HUES48 (cell line): ENCODE measurements at regions not wholly inside any gene's neighbourhood (a gene's known extent, or its start where the extent isn't known, plus 50 kb on each side); places are given as distances from the start of the nearest gene placed in this dataset.
A peak's percentile ranks its signal among the peaks of the same experiment; 100 is the strongest.
"Not testable (repeated sequence)": the region's sequence is repeated elsewhere in the genome, so short reads cannot be mapped to it uniquely, and the experiment has no call there.

Experiments
- H3K27ac ChIP-seq: one replicate; pipeline ENCODE4 v1.7.0; 2013; ENCODE audit warnings: low read depth, low read length, inconsistent platforms
- H3K27me3 ChIP-seq: 2 replicates; pipeline ENCODE4 v1.6.1; 2013; ENCODE audit warnings: mild to moderate bottlenecking, low read length; ENCODE audit not compliant: control insufficient read depth, insufficient read depth
- H3K36me3 ChIP-seq: 2 replicates; pipeline ENCODE4 v1.6.1; 2013; ENCODE audit warnings: low read length; ENCODE audit not compliant: control insufficient read depth, insufficient read depth
- H3K4me1 ChIP-seq: 2 replicates; pipeline ENCODE4 v1.6.1; 2013; ENCODE audit warnings: mild to moderate bottlenecking, low read length; ENCODE audit not compliant: control insufficient read depth, insufficient read depth
- H3K4me3 ChIP-seq: 2 replicates; pipeline ENCODE4 v1.5.1; 2013; ENCODE audit warnings: mild to moderate bottlenecking, low read depth, low read length
- H3K9ac ChIP-seq: 2 replicates; pipeline ENCODE4 v1.6.1; 2013; ENCODE audit warnings: mild to moderate bottlenecking, low read depth, low read length, moderate library complexity
- H3K9me3 ChIP-seq: 2 replicates; pipeline ENCODE4 v1.6.1; 2013; ENCODE audit warnings: low read length; ENCODE audit not compliant: control insufficient read depth, insufficient read depth

- Histone ChIP-seq H3K9ac (no peak overlapping the region), H3K9me3 (no peaks in the 10 kb centered on the region), H3K27me3 (no peaks in the 10 kb centered on the region), H3K27ac (no peak overlapping the region), H3K4me1 (no peaks in the 10 kb centered on the region), H3K36me3 (no peaks in the 10 kb centered on the region), H3K4me3 (no peak overlapping the region)
These were observed 1289.2 kb downstream of the DSC3 start for GRCh38 chr18:29753379-29753778.

- Histone ChIP-seq H3K4me3 (no peak overlapping the region), H3K27ac (no peak overlapping the region), H3K9ac (no peak overlapping the region)
These were observed 1292.8 kb downstream of the DSC3 start for GRCh38 chr18:29749704-29750103.

DNA sequence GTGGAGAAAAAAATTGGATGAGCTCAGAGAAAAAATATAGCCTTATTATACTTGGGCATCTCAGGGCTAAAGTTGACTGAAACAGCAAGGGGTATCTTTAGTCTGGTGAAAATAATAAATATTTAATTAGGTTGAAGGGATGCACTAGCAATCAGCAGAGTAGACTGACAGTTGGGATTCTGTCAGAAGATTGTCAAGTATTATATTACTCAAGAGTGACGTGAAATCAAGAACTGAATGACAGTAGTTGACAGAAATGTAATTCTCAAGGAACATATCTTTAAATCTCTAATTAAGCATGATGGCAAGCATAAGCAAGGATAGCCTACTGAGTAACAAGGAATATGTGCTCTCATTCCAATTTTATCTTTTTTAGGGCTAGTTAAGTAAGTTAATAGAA, 1301.1 kb downstream of the DSC3 start:
- Histone ChIP-seq H3K27ac (no peak overlapping the region), H3K4me1 (no peaks in the 10 kb centered on the region), H3K27me3 (no peaks in the 10 kb centered on the region), H3K9ac (no peak overlapping the region), H3K4me3 (no peak overlapping the region), H3K9me3 (no peaks in the 10 kb centered on the region), H3K36me3 (no peaks in the 10 kb centered on the region)

More at GRCh38 chr18:29749704-29750103, 1292.8 kb downstream of the DSC3 start:
- no peaks in the 10 kb centered on the region for H3K9me3 ChIP-seq
- H3K27me3 ChIP-seq: no peaks in the 10 kb centered on the region
- H3K4me1 ChIP-seq: no peaks in the 10 kb centered on the region
- no peaks in the 10 kb centered on the region for H3K36me3 ChIP-seq

GRCh38 chr18:29737620-29738019, 1304.9 kb downstream of the DSC3 start:
- H3K9me3 ChIP-seq: no peaks in the 10 kb centered on the region
- H3K4me3 ChIP-seq: no peak overlapping the region
- H3K36me3 ChIP-seq: no peaks in the 10 kb centered on the region

DNA sequence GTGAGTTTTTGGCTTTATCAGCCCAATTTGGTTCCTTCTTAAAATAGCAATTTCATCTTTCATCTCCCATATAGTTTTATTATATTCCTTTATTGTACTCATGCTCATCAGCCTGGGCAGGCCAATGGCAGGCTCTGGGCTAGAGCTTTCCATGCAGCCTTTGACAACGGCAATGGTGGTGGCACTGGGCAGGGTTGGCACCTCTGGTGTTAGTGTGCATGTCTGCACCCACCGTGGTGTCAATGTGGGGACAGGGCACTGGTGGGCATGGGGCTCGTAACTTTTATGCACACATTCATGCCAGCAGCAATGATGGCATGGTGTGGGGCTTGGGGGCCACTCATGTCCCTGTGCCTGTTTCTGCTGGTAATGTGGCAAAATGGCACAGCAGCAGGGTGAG, 1305.4 kb downstream of the DSC3 start:
- Histone ChIP-seq H3K4me1 (no peaks in the 10 kb centered on the region), H3K27ac (no peak overlapping the region), H3K4me3 (no peak overlapping the region), H3K27me3 (no peaks in the 10 kb centered on the region), H3K9me3 (no peaks in the 10 kb centered on the region), H3K36me3 (no peaks in the 10 kb centered on the region), H3K9ac (no peak overlapping the region)

More at GRCh38 chr18:29737620-29738019, 1304.9 kb downstream of the DSC3 start:
- Histone ChIP-seq H3K27ac (no peak overlapping the region), H3K27me3 (no peaks in the 10 kb centered on the region), H3K9ac (no peak overlapping the region), H3K4me1 (no peaks in the 10 kb centered on the region)

- H3K27me3 ChIP-seq: no peaks in the 10 kb centered on the region
- H3K36me3 ChIP-seq: no peaks in the 10 kb centered on the region
- H3K9me3 ChIP-seq: no peaks in the 10 kb centered on the region
- H3K4me1 ChIP-seq: peaks cover 10% of the 10 kb centered on the region; the same call in 1 of the 2 replicates
- H3K27ac ChIP-seq: no peak overlapping the region
- no peak overlapping the region for H3K4me3 ChIP-seq
- H3K9ac ChIP-seq: no peak overlapping the region
These were observed 1312.5 kb downstream of the DSC3 start for GRCh38 chr18:29730073-29730472.

DNA sequence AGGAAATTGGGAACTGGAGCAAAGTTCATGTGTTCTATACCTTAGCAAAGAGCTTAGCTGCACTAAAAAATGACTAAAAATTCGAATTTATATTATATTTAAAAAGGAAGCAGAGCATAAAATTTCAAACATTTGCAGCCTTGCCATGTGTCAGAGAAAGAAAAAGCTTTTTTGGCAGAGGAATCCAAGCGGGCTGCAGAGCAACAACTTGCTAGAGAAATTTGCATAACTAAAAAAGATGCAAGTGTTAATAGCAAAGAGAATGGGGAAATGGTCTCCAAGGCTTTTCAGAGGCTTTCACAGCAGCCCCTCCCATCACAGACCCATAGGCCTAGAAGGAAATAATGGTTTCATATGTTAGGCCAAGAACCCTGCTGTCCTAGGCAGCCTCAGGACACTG, 1315.9 kb downstream of the DSC3 start:
- H3K27ac ChIP-seq: no peak overlapping the region
- H3K9me3 ChIP-seq: no peaks in the 10 kb centered on the region; the same call in 1 of the 2 replicates
- H3K4me1 ChIP-seq: peaks cover 10% of the 10 kb centered on the region; the same call in 1 of the 2 replicates
- H3K36me3 ChIP-seq: no peaks in the 10 kb centered on the region
- no peak overlapping the region for H3K9ac ChIP-seq
- H3K27me3 ChIP-seq: no peaks in the 10 kb centered on the region
- H3K4me3 ChIP-seq: no peak overlapping the region

- H3K4me3 ChIP-seq, H3K9ac ChIP-seq, H3K9me3 ChIP-seq, H3K27ac ChIP-seq, H3K27me3 ChIP-seq, H3K4me1 ChIP-seq, H3K36me3 ChIP-seq: not testable (repeated sequence)
These were observed 1319.1 kb downstream of the DSC3 start for GRCh38 chr18:29723486-29723885.

DNA sequence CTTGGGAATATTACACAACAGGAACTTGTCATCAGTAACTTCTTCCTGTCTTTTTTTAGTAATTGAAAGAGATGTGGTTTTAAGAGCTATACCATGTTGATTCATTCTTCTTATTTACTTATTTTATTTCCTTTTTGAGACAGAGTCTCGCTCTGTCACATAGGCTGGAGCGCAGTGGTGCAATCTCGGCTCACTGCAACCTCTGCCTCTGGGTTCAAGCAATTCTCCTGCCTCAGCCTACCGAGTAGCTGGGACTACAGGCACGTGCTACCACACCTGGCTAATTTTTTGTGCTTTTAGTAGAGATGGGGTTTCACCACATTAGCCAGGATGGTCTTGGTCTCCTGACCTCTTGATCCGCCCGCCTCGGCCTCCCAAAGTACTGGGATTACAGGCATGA, 1326.6 kb downstream of the DSC3 start:
- H3K9me3 ChIP-seq, H3K36me3 ChIP-seq, H3K9ac ChIP-seq, H3K27me3 ChIP-seq, H3K4me3 ChIP-seq, H3K27ac ChIP-seq: not testable (repeated sequence)
- H3K4me1 ChIP-seq: peaks cover 16% of the 10 kb centered on the region

DNA sequence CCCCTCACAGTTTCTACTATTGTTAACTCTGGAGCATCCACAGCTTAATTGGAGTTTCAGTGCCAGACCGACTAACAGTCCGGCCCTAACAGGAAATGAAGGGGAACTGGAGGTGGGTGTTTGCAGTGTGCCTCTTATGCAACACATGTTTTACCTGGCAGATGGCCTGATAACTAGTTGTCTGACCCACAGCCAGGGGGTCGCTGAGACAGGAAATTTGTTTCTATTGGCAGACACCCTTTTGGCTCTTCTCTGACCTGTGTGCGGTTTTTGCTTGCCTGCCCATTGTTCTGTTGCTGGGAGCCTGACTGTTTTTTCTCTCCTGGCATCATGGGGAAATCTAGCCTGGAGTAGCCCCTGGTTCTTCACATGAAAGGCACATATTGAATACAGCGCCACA, 1329.8 kb downstream of the DSC3 start:
- Histone ChIP-seq H3K4me3 (no peak overlapping the region), H3K4me1 (peaks cover 16% of the 10 kb centered on the region), H3K27me3 (no peaks in the 10 kb centered on the region), H3K9me3 (no peaks in the 10 kb centered on the region), H3K9ac (no peak overlapping the region), H3K27ac (no peak overlapping the region), H3K36me3 (no peaks in the 10 kb centered on the region)

- Histone ChIP-seq H3K4me3 (peak overlapping the region; percentile 42; the same call in 1 of the 2 replicates), H3K9me3 (no peaks in the 10 kb centered on the region), H3K36me3 (no peaks in the 10 kb centered on the region), H3K9ac (no peak overlapping the region), H3K27ac (no peak overlapping the region), H3K4me1 (peaks cover 16% of the 10 kb centered on the region), H3K27me3 (no peaks in the 10 kb centered on the region)
These were observed 1330.6 kb downstream of the DSC3 start for GRCh38 chr18:29711932-29712331.

- Histone ChIP-seq H3K36me3 (no peaks in the 10 kb centered on the region), H3K27ac (no peak overlapping the region), H3K9me3 (no peaks in the 10 kb centered on the region), H3K9ac (no peak overlapping the region), H3K4me3 (no peak overlapping the region), H3K4me1 (peaks cover 4% of the 10 kb centered on the region; the same call in 1 of the 2 replicates), H3K27me3 (no peaks in the 10 kb centered on the region)
These were observed 1349.2 kb downstream of the DSC3 start for GRCh38 chr18:29693334-29693733.
